ENCODE measurements at regions not wholly inside any gene's neighbourhood (a gene's known extent, or its start where the extent isn't known, plus 50 kb on each side); places are given as distances from the start of the nearest gene placed in this dataset.

GRCh38 chr9:14396171-14396570, 82.2 kb upstream of the NFIB start:
- no peak for DNase-seq (ENCODE audit: low read depth)
- Histone ChIP-seq H3K36me3 (ENCODE audit: control insufficient read depth, insufficient read depth, low read length) (no peaks in the 10 kb centered on the region), H3K4me3 (ENCODE audit: low read depth, low read length) (no peak overlapping the region), H3K27me3 (ENCODE audit: control insufficient read depth, insufficient read depth, low read length) (no peaks in the 10 kb centered on the region)
- TF ChIP-seq, protein P1, sequence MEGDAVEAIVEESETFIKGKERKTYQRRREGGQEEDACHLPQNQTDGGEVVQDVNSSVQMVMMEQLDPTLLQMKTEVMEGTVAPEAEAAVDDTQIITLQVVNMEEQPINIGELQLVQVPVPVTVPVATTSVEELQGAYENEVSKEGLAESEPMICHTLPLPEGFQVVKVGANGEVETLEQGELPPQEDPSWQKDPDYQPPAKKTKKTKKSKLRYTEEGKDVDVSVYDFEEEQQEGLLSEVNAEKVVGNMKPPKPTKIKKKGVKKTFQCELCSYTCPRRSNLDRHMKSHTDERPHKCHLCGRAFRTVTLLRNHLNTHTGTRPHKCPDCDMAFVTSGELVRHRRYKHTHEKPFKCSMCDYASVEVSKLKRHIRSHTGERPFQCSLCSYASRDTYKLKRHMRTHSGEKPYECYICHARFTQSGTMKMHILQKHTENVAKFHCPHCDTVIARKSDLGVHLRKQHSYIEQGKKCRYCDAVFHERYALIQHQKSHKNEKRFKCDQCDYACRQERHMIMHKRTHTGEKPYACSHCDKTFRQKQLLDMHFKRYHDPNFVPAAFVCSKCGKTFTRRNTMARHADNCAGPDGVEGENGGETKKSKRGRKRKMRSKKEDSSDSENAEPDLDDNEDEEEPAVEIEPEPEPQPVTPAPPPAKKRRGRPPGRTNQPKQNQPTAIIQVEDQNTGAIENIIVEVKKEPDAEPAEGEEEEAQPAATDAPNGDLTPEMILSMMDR (IDR thresholded peaks at IDR 0.05; ENCODE audit: insufficient read depth, low read length, poor library complexity, severe bottlenecking): no peak

- H3K27me3 ChIP-seq (ENCODE audit: control insufficient read depth, insufficient read depth, low read length): no peaks in the 10 kb centered on the region
- TF ChIP-seq, protein P1 (IDR thresholded peaks at IDR 0.05; ENCODE audit: insufficient read depth, low read length, poor library complexity, severe bottlenecking): no peak
- H3K4me3 ChIP-seq (ENCODE audit: low read depth, low read length): no peak overlapping the region
- H3K36me3 ChIP-seq (ENCODE audit: control insufficient read depth, insufficient read depth, low read length): no peaks in the 10 kb centered on the region
- DNase-seq (ENCODE audit: low read depth): no peak
Observed at GRCh38 chr9:14395317-14396082, 81.6 kb upstream of the NFIB start.

GRCh38 chr9:14393418-14393817, 79.5 kb upstream of the NFIB start:
- Histone ChIP-seq H3K36me3 (ENCODE audit: control insufficient read depth, insufficient read depth, low read length) (no peaks in the 10 kb centered on the region), H3K27me3 (ENCODE audit: control insufficient read depth, insufficient read depth, low read length) (no peaks in the 10 kb centered on the region), H3K4me3 (ENCODE audit: low read depth, low read length) (no peak overlapping the region)
- TF ChIP-seq, protein P1 (IDR thresholded peaks at IDR 0.05; ENCODE audit: insufficient read depth, low read length, poor library complexity, severe bottlenecking): no peak
- no peak for DNase-seq (ENCODE audit: low read depth)

DNA sequence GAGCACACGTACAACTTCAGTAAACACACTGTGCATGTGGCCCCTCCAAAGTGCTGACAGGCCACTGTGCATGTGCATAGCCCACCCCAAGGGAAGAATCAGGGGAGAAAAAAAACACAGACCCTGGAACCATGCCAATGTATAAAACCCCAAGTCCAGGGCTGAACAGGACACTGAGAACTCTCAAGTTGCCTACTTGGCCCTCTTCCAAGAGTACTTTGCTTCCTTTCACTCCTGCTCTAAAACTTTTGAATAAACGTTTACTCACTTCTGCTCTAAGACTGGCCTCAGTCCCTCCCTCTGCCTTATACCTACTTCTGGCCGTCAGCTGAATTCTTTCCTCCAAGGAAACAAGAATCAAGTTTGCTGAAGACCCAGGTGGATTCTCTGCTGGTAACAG, 77.7 kb upstream of the NFIB start:
- no peaks in the 10 kb centered on the region for H3K27me3 ChIP-seq (ENCODE audit: control insufficient read depth, insufficient read depth, low read length)
- TF ChIP-seq, protein P1 (IDR thresholded peaks at IDR 0.05; ENCODE audit: insufficient read depth, low read length, poor library complexity, severe bottlenecking): no peak
- H3K36me3 ChIP-seq (ENCODE audit: control insufficient read depth, insufficient read depth, low read length): no peaks in the 10 kb centered on the region
- no peak for DNase-seq (ENCODE audit: low read depth)
- H3K4me3 ChIP-seq (ENCODE audit: low read depth, low read length): no peak overlapping the region

- Histone ChIP-seq H3K27me3 (ENCODE audit: control insufficient read depth, insufficient read depth, low read length) (no peaks in the 10 kb centered on the region), H3K36me3 (ENCODE audit: control insufficient read depth, insufficient read depth, low read length) (no peaks in the 10 kb centered on the region), H3K4me3 (ENCODE audit: low read depth, low read length) (no peak overlapping the region)
- no peak for DNase-seq (ENCODE audit: low read depth)
- TF ChIP-seq, protein P1 (IDR thresholded peaks at IDR 0.05; ENCODE audit: insufficient read depth, low read length, poor library complexity, severe bottlenecking): no peak
Observed at GRCh38 chr9:14389657-14390056, 75.7 kb upstream of the NFIB start.

GRCh38 chr9:14389146-14389545, 75.2 kb upstream of the NFIB start:
- no peaks in the 10 kb centered on the region for H3K27me3 ChIP-seq (ENCODE audit: control insufficient read depth, insufficient read depth, low read length)
- DNase-seq (ENCODE audit: low read depth): no peak
- TF ChIP-seq, protein P1 (IDR thresholded peaks at IDR 0.05; ENCODE audit: insufficient read depth, low read length, poor library complexity, severe bottlenecking): no peak
- H3K4me3 ChIP-seq (ENCODE audit: low read depth, low read length): no peak overlapping the region
- no peaks in the 10 kb centered on the region for H3K36me3 ChIP-seq (ENCODE audit: control insufficient read depth, insufficient read depth, low read length)

Measured in kidney epithelial cell (primary cell).